K562 (cell line): ENCODE measurements at regions not wholly inside any gene's neighbourhood (a gene's known extent, or its start where the extent isn't known, plus 50 kb on each side); places are given as distances from the start of the nearest gene placed in this dataset.

Experiments
- TF ChIP-seq, protein P1 (sequence below), 2 experiments: fragments of 450-650 bp in 1 of 2; sonication (generic) in 1 of 2; formaldehyde crosslinking in 1 of 2; IDR thresholded peaks; 2 replicates each; pipeline versions ENCODE4 v1.7.1 to v1.9.0; 2016 to 2022; ENCODE audit warnings: inconsistent platforms in 1 of 2, mild to moderate bottlenecking in 1 of 2, missing genetic modification reagents in 1 of 2
- TF ChIP-seq, protein P2 (sequence below): fragments of 450-650 bp; IDR thresholded peaks from 2 replicates; pipeline ENCODE4 v1.6.1; 2016; ENCODE audit warnings: mild to moderate bottlenecking, moderate library complexity

DNA sequence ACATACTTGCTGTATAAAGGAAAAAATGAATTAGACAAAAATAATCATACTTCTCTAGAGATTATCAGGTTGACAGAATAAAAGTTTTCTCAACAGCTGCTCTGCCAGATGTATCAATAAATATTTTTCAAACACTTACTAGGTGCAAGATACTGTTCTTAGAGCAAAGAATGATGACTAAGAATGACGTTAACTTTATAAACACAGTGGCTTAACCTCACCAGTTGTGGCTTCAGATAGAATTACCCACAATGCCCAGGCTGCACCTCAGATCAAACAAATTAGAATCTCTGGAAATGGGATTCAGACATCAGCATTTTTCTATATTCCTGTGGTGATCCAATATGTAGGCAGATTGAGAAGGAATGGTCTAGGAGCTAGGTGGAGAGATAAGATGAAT lies 422.4 kb upstream of the ATP11B start (continued):
- TF ChIP-seq, protein P1, sequence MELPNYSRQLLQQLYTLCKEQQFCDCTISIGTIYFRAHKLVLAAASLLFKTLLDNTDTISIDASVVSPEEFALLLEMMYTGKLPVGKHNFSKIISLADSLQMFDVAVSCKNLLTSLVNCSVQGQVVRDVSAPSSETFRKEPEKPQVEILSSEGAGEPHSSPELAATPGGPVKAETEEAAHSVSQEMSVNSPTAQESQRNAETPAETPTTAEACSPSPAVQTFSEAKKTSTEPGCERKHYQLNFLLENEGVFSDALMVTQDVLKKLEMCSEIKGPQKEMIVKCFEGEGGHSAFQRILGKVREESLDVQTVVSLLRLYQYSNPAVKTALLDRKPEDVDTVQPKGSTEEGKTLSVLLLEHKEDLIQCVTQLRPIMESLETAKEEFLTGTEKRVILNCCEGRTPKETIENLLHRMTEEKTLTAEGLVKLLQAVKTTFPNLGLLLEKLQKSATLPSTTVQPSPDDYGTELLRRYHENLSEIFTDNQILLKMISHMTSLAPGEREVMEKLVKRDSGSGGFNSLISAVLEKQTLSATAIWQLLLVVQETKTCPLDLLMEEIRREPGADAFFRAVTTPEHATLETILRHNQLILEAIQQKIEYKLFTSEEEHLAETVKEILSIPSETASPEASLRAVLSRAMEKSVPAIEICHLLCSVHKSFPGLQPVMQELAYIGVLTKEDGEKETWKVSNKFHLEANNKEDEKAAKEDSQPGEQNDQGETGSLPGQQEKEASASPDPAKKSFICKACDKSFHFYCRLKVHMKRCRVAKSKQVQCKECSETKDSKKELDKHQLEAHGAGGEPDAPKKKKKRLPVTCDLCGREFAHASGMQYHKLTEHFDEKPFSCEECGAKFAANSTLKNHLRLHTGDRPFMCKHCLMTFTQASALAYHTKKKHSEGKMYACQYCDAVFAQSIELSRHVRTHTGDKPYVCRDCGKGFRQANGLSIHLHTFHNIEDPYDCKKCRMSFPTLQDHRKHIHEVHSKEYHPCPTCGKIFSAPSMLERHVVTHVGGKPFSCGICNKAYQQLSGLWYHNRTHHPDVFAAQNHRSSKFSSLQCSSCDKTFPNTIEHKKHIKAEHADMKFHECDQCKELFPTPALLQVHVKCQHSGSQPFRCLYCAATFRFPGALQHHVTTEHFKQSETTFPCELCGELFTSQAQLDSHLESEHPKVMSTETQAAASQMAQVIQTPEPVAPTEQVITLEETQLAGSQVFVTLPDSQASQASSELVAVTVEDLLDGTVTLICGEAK (IDR thresholded peaks at IDR 0.05): no peak
- TF ChIP-seq, protein P1 (CRISPR knock-in tag; IDR thresholded peaks at IDR 0.05): no peak
- TF ChIP-seq, protein P2, sequence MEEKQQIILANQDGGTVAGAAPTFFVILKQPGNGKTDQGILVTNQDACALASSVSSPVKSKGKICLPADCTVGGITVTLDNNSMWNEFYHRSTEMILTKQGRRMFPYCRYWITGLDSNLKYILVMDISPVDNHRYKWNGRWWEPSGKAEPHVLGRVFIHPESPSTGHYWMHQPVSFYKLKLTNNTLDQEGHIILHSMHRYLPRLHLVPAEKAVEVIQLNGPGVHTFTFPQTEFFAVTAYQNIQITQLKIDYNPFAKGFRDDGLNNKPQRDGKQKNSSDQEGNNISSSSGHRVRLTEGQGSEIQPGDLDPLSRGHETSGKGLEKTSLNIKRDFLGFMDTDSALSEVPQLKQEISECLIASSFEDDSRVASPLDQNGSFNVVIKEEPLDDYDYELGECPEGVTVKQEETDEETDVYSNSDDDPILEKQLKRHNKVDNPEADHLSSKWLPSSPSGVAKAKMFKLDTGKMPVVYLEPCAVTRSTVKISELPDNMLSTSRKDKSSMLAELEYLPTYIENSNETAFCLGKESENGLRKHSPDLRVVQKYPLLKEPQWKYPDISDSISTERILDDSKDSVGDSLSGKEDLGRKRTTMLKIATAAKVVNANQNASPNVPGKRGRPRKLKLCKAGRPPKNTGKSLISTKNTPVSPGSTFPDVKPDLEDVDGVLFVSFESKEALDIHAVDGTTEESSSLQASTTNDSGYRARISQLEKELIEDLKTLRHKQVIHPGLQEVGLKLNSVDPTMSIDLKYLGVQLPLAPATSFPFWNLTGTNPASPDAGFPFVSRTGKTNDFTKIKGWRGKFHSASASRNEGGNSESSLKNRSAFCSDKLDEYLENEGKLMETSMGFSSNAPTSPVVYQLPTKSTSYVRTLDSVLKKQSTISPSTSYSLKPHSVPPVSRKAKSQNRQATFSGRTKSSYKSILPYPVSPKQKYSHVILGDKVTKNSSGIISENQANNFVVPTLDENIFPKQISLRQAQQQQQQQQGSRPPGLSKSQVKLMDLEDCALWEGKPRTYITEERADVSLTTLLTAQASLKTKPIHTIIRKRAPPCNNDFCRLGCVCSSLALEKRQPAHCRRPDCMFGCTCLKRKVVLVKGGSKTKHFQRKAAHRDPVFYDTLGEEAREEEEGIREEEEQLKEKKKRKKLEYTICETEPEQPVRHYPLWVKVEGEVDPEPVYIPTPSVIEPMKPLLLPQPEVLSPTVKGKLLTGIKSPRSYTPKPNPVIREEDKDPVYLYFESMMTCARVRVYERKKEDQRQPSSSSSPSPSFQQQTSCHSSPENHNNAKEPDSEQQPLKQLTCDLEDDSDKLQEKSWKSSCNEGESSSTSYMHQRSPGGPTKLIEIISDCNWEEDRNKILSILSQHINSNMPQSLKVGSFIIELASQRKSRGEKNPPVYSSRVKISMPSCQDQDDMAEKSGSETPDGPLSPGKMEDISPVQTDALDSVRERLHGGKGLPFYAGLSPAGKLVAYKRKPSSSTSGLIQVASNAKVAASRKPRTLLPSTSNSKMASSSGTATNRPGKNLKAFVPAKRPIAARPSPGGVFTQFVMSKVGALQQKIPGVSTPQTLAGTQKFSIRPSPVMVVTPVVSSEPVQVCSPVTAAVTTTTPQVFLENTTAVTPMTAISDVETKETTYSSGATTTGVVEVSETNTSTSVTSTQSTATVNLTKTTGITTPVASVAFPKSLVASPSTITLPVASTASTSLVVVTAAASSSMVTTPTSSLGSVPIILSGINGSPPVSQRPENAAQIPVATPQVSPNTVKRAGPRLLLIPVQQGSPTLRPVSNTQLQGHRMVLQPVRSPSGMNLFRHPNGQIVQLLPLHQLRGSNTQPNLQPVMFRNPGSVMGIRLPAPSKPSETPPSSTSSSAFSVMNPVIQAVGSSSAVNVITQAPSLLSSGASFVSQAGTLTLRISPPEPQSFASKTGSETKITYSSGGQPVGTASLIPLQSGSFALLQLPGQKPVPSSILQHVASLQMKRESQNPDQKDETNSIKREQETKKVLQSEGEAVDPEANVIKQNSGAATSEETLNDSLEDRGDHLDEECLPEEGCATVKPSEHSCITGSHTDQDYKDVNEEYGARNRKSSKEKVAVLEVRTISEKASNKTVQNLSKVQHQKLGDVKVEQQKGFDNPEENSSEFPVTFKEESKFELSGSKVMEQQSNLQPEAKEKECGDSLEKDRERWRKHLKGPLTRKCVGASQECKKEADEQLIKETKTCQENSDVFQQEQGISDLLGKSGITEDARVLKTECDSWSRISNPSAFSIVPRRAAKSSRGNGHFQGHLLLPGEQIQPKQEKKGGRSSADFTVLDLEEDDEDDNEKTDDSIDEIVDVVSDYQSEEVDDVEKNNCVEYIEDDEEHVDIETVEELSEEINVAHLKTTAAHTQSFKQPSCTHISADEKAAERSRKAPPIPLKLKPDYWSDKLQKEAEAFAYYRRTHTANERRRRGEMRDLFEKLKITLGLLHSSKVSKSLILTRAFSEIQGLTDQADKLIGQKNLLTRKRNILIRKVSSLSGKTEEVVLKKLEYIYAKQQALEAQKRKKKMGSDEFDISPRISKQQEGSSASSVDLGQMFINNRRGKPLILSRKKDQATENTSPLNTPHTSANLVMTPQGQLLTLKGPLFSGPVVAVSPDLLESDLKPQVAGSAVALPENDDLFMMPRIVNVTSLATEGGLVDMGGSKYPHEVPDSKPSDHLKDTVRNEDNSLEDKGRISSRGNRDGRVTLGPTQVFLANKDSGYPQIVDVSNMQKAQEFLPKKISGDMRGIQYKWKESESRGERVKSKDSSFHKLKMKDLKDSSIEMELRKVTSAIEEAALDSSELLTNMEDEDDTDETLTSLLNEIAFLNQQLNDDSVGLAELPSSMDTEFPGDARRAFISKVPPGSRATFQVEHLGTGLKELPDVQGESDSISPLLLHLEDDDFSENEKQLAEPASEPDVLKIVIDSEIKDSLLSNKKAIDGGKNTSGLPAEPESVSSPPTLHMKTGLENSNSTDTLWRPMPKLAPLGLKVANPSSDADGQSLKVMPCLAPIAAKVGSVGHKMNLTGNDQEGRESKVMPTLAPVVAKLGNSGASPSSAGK: no peak
